DMS 273 treated with DMSO at 0.1 percent for 48 hours (cell line): ENCODE measurements at regions not wholly inside any gene's neighbourhood (a gene's known extent, or its start where the extent isn't known, plus 50 kb on each side); places are given as distances from the start of the nearest gene placed in this dataset.
"Not testable (repeated sequence)": the region's sequence is repeated elsewhere in the genome, so short reads cannot be mapped to it uniquely, and the experiment has no call there.

Source experiments
- DNase-seq: peaks from one replicate; lab custom pipeline; 2025; lab: John Stamatoyannopoulos, UW

GRCh38 chr4:31655328-31655727 lies 935.2 kb downstream of the PCDH7 start:
- DNase-seq = no peak

- no peak for DNase-seq
Measured at GRCh38 chr4:31657859-31658570, 937.8 kb downstream of the PCDH7 start.

- DNase-seq = no peak
Measured at GRCh38 chr4:31660916-31661315, 940.7 kb downstream of the PCDH7 start.

- no peak for DNase-seq
Measured at GRCh38 chr4:31662951-31663350, 942.8 kb downstream of the PCDH7 start.

GRCh38 chr4:31667686-31668085 lies 947.5 kb downstream of the PCDH7 start:
- no peak for DNase-seq

- no peak for DNase-seq
Measured at GRCh38 chr4:31674313-31674947, 954.3 kb downstream of the PCDH7 start.

- DNase-seq = no peak
Measured at GRCh38 chr4:31678356-31678755, 958.2 kb downstream of the PCDH7 start.

GRCh38 chr4:31682796-31683195 lies 962.6 kb downstream of the PCDH7 start:
- no peak for DNase-seq

- no peak for DNase-seq
Measured at GRCh38 chr4:31687717-31688342, 967.7 kb downstream of the PCDH7 start.

GRCh38 chr4:31692399-31692940 lies 972.3 kb downstream of the PCDH7 start:
- no peak for DNase-seq

GRCh38 chr4:31701256-31701655 lies 981.1 kb downstream of the PCDH7 start:
- DNase-seq = no peak

- no peak for DNase-seq
Measured at GRCh38 chr4:31702326-31702725, 982.2 kb downstream of the PCDH7 start.

- no peak for DNase-seq
Measured at GRCh38 chr4:31714238-31714637, 994.1 kb downstream of the PCDH7 start.

- DNase-seq = no peak
Measured at GRCh38 chr4:31715302-31715701, 995.1 kb downstream of the PCDH7 start.

GRCh38 chr4:31727030-31727429 lies 1006.9 kb downstream of the PCDH7 start:
- DNase-seq = no peak

- no peak for DNase-seq
Measured at GRCh38 chr4:31735004-31735403, 1014.8 kb downstream of the PCDH7 start.

- DNase-seq = no peak
Measured at GRCh38 chr4:31737419-31737818, 1017.2 kb downstream of the PCDH7 start.

GRCh38 chr4:31741326-31741725 lies 1021.2 kb downstream of the PCDH7 start:
- no peak for DNase-seq

GRCh38 chr4:31748382-31748781 lies 1028.2 kb downstream of the PCDH7 start:
- DNase-seq = no peak

GRCh38 chr4:31750581-31750980 lies 1030.4 kb downstream of the PCDH7 start:
- not testable (repeated sequence) for DNase-seq

- no peak for DNase-seq
Measured at GRCh38 chr4:31755751-31756150, 1035.6 kb downstream of the PCDH7 start.

GRCh38 chr4:31768756-31769155 lies 1048.6 kb downstream of the PCDH7 start:
- no peak for DNase-seq

GRCh38 chr4:31783311-31783710 lies 1063.1 kb downstream of the PCDH7 start:
- no peak for DNase-seq
